C4-2B (cell line): ENCODE measurements at regions not wholly inside any gene's neighbourhood (a gene's known extent, or its start where the extent isn't known, plus 50 kb on each side); places are given as distances from the start of the nearest gene placed in this dataset.
"Not testable (repeated sequence)": the region's sequence is repeated elsewhere in the genome, so short reads cannot be mapped to it uniquely, and the experiment has no call there.

Source experiments
- ZFX ChIP-seq: fragments of 450-650 bp; IDR thresholded peaks from 2 replicates; pipeline ENCODE4 v1.6.1; 2017
- TF ChIP-seq, protein P1 (sequence below): fragments of 450-650 bp; conservative IDR thresholded peaks from 2 replicates; pipeline ENCODE4 v1.5.1; 2017; ENCODE audit warnings: mild to moderate bottlenecking

DNA sequence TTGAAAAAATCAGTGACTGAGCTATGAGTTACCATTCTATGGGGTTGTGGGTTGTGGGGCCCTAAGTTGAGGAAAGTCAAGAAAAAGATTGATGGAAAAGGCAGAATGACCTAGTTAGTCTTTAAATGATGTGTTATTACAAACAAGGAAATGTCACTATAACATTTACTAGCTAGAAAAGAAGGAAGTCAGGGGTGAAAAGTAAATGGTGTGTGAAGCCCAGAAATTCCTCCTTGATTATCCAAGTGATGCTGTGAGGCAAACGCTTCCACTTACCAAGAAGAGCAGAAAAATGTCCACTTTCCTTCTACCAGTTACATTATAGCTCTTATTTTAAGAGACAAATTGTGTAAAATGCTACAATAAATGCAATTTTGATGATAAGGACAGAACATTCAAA lies 285.3 kb upstream of the DPP6 start:
- TF ChIP-seq, protein P1, sequence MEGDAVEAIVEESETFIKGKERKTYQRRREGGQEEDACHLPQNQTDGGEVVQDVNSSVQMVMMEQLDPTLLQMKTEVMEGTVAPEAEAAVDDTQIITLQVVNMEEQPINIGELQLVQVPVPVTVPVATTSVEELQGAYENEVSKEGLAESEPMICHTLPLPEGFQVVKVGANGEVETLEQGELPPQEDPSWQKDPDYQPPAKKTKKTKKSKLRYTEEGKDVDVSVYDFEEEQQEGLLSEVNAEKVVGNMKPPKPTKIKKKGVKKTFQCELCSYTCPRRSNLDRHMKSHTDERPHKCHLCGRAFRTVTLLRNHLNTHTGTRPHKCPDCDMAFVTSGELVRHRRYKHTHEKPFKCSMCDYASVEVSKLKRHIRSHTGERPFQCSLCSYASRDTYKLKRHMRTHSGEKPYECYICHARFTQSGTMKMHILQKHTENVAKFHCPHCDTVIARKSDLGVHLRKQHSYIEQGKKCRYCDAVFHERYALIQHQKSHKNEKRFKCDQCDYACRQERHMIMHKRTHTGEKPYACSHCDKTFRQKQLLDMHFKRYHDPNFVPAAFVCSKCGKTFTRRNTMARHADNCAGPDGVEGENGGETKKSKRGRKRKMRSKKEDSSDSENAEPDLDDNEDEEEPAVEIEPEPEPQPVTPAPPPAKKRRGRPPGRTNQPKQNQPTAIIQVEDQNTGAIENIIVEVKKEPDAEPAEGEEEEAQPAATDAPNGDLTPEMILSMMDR, result not testable (repeated sequence)
- not testable (repeated sequence) for TF ChIP-seq ZFX
